ENCODE measurements at regions not wholly inside any gene's neighbourhood (a gene's known extent, or its start where the extent isn't known, plus 50 kb on each side); places are given as distances from the start of the nearest gene placed in this dataset.

DNA sequence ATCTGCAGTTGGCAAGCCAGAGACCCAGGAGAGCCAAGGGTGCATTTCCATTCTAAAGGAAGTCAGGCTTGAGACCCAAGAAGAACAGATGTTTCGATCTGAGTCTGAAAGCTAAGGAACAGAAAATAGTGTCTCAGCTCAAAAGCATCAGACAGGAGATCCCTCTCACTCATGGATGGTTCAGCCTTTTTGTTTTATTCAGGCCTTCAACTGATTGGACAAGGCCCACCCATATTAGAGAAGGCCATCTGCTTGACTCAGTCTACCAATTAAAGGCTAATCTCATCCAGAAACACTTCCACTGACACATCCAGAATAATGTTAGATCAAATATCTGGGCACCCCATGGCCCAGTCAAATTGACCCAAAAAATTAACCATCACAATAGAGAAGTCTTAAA, 255.0 kb downstream of the TXNL1 start:
- Histone ChIP-seq H3K4me3 (no peak overlapping the region), H3K27ac (no peak overlapping the region), H3K36me3 (no peaks in the 10 kb centered on the region), H3K4me1 (peaks cover 0 to 9% (median 1%) of the 10 kb centered on the region in 12 donors), H3K9me3 (no peaks in the 10 kb centered on the region), H3K27me3 (no peaks in the 10 kb centered on the region)
- TF ChIP-seq, protein P1, sequence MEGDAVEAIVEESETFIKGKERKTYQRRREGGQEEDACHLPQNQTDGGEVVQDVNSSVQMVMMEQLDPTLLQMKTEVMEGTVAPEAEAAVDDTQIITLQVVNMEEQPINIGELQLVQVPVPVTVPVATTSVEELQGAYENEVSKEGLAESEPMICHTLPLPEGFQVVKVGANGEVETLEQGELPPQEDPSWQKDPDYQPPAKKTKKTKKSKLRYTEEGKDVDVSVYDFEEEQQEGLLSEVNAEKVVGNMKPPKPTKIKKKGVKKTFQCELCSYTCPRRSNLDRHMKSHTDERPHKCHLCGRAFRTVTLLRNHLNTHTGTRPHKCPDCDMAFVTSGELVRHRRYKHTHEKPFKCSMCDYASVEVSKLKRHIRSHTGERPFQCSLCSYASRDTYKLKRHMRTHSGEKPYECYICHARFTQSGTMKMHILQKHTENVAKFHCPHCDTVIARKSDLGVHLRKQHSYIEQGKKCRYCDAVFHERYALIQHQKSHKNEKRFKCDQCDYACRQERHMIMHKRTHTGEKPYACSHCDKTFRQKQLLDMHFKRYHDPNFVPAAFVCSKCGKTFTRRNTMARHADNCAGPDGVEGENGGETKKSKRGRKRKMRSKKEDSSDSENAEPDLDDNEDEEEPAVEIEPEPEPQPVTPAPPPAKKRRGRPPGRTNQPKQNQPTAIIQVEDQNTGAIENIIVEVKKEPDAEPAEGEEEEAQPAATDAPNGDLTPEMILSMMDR (IDR thresholded peaks at IDR 0.05) = no peak
- TF ChIP-seq POLR2A (IDR thresholded peaks at IDR 0.05) = no peak
- 77 to 92% (median 88%) methylated on average over 1 of the region's 1 CpG for WGBS, 4 donors
- DNase-seq = no peak
- no peak for ATAC-seq
- intact Hi-C loops (cut with DNase I) = loop anchor here in 2 of 10 donors (10.0 kb wide), 2 partner anchors 969 to 1149 kb away; no protein-coding TSS in a partner anchor

DNA sequence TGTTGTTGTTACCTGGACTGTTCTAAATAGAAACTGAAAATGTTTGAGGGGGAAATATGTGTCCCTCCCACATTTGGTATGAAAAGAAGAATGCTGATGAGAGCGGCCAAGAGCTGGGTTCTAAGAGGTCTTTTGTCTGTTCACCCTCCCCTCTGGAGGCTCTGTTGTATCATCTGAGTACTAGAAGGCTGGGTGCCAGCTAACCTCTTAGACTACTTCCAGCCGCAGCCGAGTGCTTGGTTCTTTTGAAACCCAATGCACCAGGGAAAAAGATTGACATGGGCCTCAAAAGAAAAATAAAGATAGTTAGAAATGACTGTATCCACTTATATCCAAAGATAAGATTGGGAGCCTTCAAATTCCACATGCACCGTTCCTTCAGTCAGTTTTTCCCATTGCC, 255.9 kb downstream of the TXNL1 start:
- no peaks in the 10 kb centered on the region for H3K9me3 ChIP-seq
- no peaks in the 10 kb centered on the region for H3K36me3 ChIP-seq
- H3K4me1 ChIP-seq = peaks cover 0 to 9% (median 1%) of the 10 kb centered on the region in 12 donors
- DNase-seq (peak in 3 of 5 donors; percentile 24 to 39 (median 34)), ATAC-seq (peak; percentile 44 to 77 (median 50))
- no peaks in the 10 kb centered on the region for H3K27me3 ChIP-seq
- 19 to 21% (median 20%) methylated on average over 4 of the region's 4 CpGs for WGBS, 4 donors
- intact Hi-C loops (cut with DNase I) = loop anchor here in 2 of 10 donors (10.0 kb wide), 2 partner anchors 968 to 1148 kb away; no protein-coding TSS in a partner anchor
- TF ChIP-seq POLR2A (IDR thresholded peaks at IDR 0.05) = no peak
- TF ChIP-seq, protein P1 (IDR thresholded peaks at IDR 0.05) = no peak
- no peak overlapping the region for H3K27ac ChIP-seq
- H3K4me3 ChIP-seq = no peak overlapping the region

DNA sequence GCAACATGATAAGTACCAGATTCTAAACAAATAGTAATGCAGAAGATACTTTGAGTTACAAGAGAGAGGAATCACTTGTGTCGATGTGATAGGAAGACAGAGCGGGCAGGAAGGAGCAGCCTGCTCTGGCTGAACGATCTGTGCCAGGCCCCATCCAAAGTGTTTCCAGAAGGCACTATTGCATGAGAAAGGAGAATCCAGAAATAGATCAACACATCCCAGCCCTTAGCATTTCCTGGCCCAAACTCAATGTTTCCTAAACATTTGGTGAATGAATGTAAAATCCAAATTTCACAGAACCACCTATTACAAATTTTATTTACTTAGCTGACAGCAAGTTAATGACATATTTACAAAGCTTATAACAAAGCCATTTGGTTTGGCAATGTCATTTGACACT, 257.2 kb downstream of the TXNL1 start:
- Histone ChIP-seq H3K27ac (no peak overlapping the region), H3K9me3 (no peaks in the 10 kb centered on the region), H3K4me1 (peaks cover 0 to 9% (median 1%) of the 10 kb centered on the region in 12 donors), H3K27me3 (no peaks in the 10 kb centered on the region), H3K4me3 (no peak overlapping the region), H3K36me3 (no peaks in the 10 kb centered on the region)
- DNase-seq = no peak
- TF ChIP-seq, protein P1 (IDR thresholded peaks at IDR 0.05) = no peak
- intact Hi-C loops (cut with DNase I) = loop anchor here in 2 of 10 donors (10.0 kb wide), 2 partner anchors 966 to 1146 kb away; no protein-coding TSS in a partner anchor
- 51 to 70% (median 60%) methylated on average over 3 of the region's 3 CpGs for WGBS, 4 donors
- peak in 1 of 4 donors; percentile 38 for ATAC-seq

DNA sequence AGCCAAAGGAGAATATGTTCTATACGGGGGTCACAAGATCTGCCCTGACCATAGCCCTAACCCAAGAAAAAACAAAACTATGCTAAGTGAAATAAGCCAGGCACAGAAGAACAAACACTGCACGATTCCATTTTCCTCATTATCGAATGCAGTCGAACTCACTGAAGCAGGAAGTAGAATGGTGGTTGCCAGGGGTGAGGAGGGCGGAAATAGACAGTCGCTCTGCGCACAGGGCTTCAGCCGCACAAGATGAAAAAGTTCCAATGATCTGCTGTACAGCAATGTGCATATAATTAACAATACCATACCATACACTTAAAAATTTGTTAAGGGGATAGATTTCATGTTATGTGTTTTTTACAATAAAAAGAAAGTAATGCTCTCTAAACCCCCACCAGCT, 257.7 kb downstream of the TXNL1 start:
- no peak for ATAC-seq
- TF ChIP-seq, protein P1 (IDR thresholded peaks at IDR 0.05) = no peak
- no peak for TF ChIP-seq POLR2A (IDR thresholded peaks at IDR 0.05)

More for the DNA sequence above, 257.7 kb downstream of the TXNL1 start:
- no peaks in the 10 kb centered on the region for H3K27me3 ChIP-seq
- H3K9me3 ChIP-seq = no peaks in the 10 kb centered on the region
- intact Hi-C loops (cut with DNase I) = loop anchor here in 2 of 10 donors (10.0 kb wide), 2 partner anchors 966 to 1146 kb away; no protein-coding TSS in a partner anchor
- no peak overlapping the region for H3K4me3 ChIP-seq
- H3K27ac ChIP-seq = no peak overlapping the region
- H3K36me3 ChIP-seq = no peaks in the 10 kb centered on the region
- peaks cover 0 to 9% (median 1%) of the 10 kb centered on the region in 12 donors for H3K4me1 ChIP-seq
- DNase-seq = no peak
- 89 to 95% (median 92%) methylated on average over 8 of the region's 8 CpGs for WGBS, 4 donors
